ENCODE measurements at regions not wholly inside any gene's neighbourhood (a gene's known extent, or its start where the extent isn't known, plus 50 kb on each side); places are given as distances from the start of the nearest gene placed in this dataset.
A peak's percentile ranks its signal among the peaks of the same experiment; 100 is the strongest.

GRCh38 chr10:63795094-63795860, 274.1 kb downstream of the REEP3 start:
- Histone ChIP-seq H3K4me1 (ENCODE audit: low read depth) (no peaks in the 10 kb centered on the region), H3K4me3 (no peak overlapping the region), H3K36me3 (ENCODE audit: low read depth) (no peaks in the 10 kb centered on the region), H3K9me3 (no peaks in the 10 kb centered on the region)
- intact Hi-C loops (cut with DNase I, micrococcal nuclease) = no loop called here
- DNase-seq = no peak
- no peak for TF ChIP-seq CTCF (IDR thresholded peaks at IDR 0.05)
- no peak for ATAC-seq

GRCh38 chr10:63798599-63799498, 277.6 kb downstream of the REEP3 start:
- no peaks in the 10 kb centered on the region for H3K36me3 ChIP-seq (ENCODE audit: low read depth)
- H3K4me1 ChIP-seq (ENCODE audit: low read depth) = no peaks in the 10 kb centered on the region
- H3K4me3 ChIP-seq = no peak overlapping the region
- peak; percentile 86 for ATAC-seq
- intact Hi-C loops (cut with DNase I, micrococcal nuclease) = no loop called here
- TF ChIP-seq CTCF (IDR thresholded peaks at IDR 0.05) = no peak
- DNase-seq = peak; percentile 26 to 63 (median 30)
- H3K9me3 ChIP-seq = no peaks in the 10 kb centered on the region

- H3K4me1 ChIP-seq (ENCODE audit: low read depth) = no peaks in the 10 kb centered on the region
- no peak overlapping the region for H3K4me3 ChIP-seq
- no peak for ATAC-seq
- no peaks in the 10 kb centered on the region for H3K9me3 ChIP-seq
- intact Hi-C loops (cut with DNase I, micrococcal nuclease) = no loop called here
- no peak for DNase-seq
- TF ChIP-seq CTCF (IDR thresholded peaks at IDR 0.05) = no peak
- no peaks in the 10 kb centered on the region for H3K36me3 ChIP-seq (ENCODE audit: low read depth)
Measured at GRCh38 chr10:63799521-63800300, 278.5 kb downstream of the REEP3 start.

- Histone ChIP-seq H3K36me3 (ENCODE audit: low read depth) (no peaks in the 10 kb centered on the region), H3K4me3 (no peak overlapping the region), H3K9me3 (no peaks in the 10 kb centered on the region), H3K4me1 (ENCODE audit: low read depth) (no peaks in the 10 kb centered on the region)
- TF ChIP-seq CTCF (IDR thresholded peaks at IDR 0.05) = no peak
- no peak for DNase-seq
- intact Hi-C loops (cut with DNase I, micrococcal nuclease) = no loop called here
- ATAC-seq = no peak
Measured at GRCh38 chr10:63801166-63801565, 280.0 kb downstream of the REEP3 start.

- H3K4me1 ChIP-seq (ENCODE audit: low read depth) = no peaks in the 10 kb centered on the region
Measured at GRCh38 chr10:63806330-63806729, 285.1 kb downstream of the REEP3 start.

More at GRCh38 chr10:63806330-63806729, 285.1 kb downstream of the REEP3 start:
- H3K4me3 ChIP-seq = no peak overlapping the region
- H3K9me3 ChIP-seq = no peaks in the 10 kb centered on the region
- TF ChIP-seq CTCF (IDR thresholded peaks at IDR 0.05) = no peak
- no peaks in the 10 kb centered on the region for H3K36me3 ChIP-seq (ENCODE audit: low read depth)
- intact Hi-C loops (cut with DNase I, micrococcal nuclease) = no loop called here
- ATAC-seq = no peak
- no peak for DNase-seq
